ENCODE measurements at regions not wholly inside any gene's neighbourhood (a gene's known extent, or its start where the extent isn't known, plus 50 kb on each side); places are given as distances from the start of the nearest gene placed in this dataset.

- H3K27me3 ChIP-seq = no peaks in the 10 kb centered on the region
- no peak for DNase-seq
- no peak for TF ChIP-seq CTCF (IDR thresholded peaks at IDR 0.05)
- no peak for TF ChIP-seq POLR2A (IDR thresholded peaks at IDR 0.05)
- H3K36me3 ChIP-seq = no peaks in the 10 kb centered on the region
- peaks cover 0 to 9% (median 6%) of the 10 kb centered on the region in 4 donors for H3K4me1 ChIP-seq
- no peak overlapping the region for H3K4me3 ChIP-seq
- H3K9me3 ChIP-seq = no peaks in the 10 kb centered on the region
- no peak overlapping the region for H3K27ac ChIP-seq
These were observed 71.1 kb upstream of the TMEM97 start for GRCh38 chr17:28247671-28248555.

- Histone ChIP-seq H3K4me1 (peaks cover 0 to 9% (median 6%) of the 10 kb centered on the region in 4 donors), H3K36me3 (no peaks in the 10 kb centered on the region), H3K27me3 (no peaks in the 10 kb centered on the region), H3K4me3 (no peak overlapping the region), H3K27ac (no peak overlapping the region), H3K9me3 (no peaks in the 10 kb centered on the region)
- TF ChIP-seq CTCF (IDR thresholded peaks at IDR 0.05) (no peak), POLR2A (IDR thresholded peaks at IDR 0.05) (no peak)
- no peak for DNase-seq
These were observed 69.3 kb upstream of the TMEM97 start for GRCh38 chr17:28249706-28250105.

GRCh38 chr17:28252436-28252835, 66.6 kb upstream of the TMEM97 start:
- no peak overlapping the region for H3K4me3 ChIP-seq
- peaks cover 0 to 9% (median 6%) of the 10 kb centered on the region in 4 donors for H3K4me1 ChIP-seq
- no peak for DNase-seq
- TF ChIP-seq POLR2A (IDR thresholded peaks at IDR 0.05) = no peak
- no peak for TF ChIP-seq CTCF (IDR thresholded peaks at IDR 0.05)
- no peaks in the 10 kb centered on the region for H3K36me3 ChIP-seq
- no peaks in the 10 kb centered on the region for H3K9me3 ChIP-seq
- H3K27ac ChIP-seq = no peak overlapping the region
- no peaks in the 10 kb centered on the region for H3K27me3 ChIP-seq

GRCh38 chr17:28253663-28254062, 65.3 kb upstream of the TMEM97 start:
- TF ChIP-seq CTCF (IDR thresholded peaks at IDR 0.05) (no peak), POLR2A (IDR thresholded peaks at IDR 0.05) (no peak)
- H3K27me3 ChIP-seq = no peaks in the 10 kb centered on the region
- no peaks in the 10 kb centered on the region for H3K36me3 ChIP-seq
- no peaks in the 10 kb centered on the region for H3K9me3 ChIP-seq
- H3K4me3 ChIP-seq = no peak overlapping the region
- no peak overlapping the region for H3K27ac ChIP-seq
- no peak for DNase-seq
- peaks cover 3 to 20% (median 6%) of the 10 kb centered on the region in 4 donors for H3K4me1 ChIP-seq

GRCh38 chr17:28255616-28256015, 63.4 kb upstream of the TMEM97 start:
- H3K4me3 ChIP-seq = no peak overlapping the region
- no peaks in the 10 kb centered on the region for H3K9me3 ChIP-seq
- no peak for DNase-seq
- no peak overlapping the region for H3K27ac ChIP-seq
- TF ChIP-seq POLR2A (IDR thresholded peaks at IDR 0.05) (no peak), CTCF (IDR thresholded peaks at IDR 0.05) (no peak)
- no peaks in the 10 kb centered on the region for H3K27me3 ChIP-seq
- no peaks in the 10 kb centered on the region for H3K36me3 ChIP-seq
- H3K4me1 ChIP-seq = peaks cover 3 to 22% (median 6%) of the 10 kb centered on the region in 4 donors
